Caki2 (cell line): ENCODE measurements at regions not wholly inside any gene's neighbourhood (a gene's known extent, or its start where the extent isn't known, plus 50 kb on each side); places are given as distances from the start of the nearest gene placed in this dataset.
"Not testable (repeated sequence)": the region's sequence is repeated elsewhere in the genome, so short reads cannot be mapped to it uniquely, and the experiment has no call there.

Source experiments
- DNase-seq: peaks from one replicate; pipeline ENCODE4 v3.0.0-alpha.2; 2015; ENCODE audit warnings: low read depth
- in situ Hi-C: cut with HindIII; loops from 2 replicates; pipeline ENCODE4 v1.10.0; 2016; ENCODE audit warnings: low sequenced_read_pairs, low pct_unique_long_range_greater_than_20kb, mixed read lengths

DNA sequence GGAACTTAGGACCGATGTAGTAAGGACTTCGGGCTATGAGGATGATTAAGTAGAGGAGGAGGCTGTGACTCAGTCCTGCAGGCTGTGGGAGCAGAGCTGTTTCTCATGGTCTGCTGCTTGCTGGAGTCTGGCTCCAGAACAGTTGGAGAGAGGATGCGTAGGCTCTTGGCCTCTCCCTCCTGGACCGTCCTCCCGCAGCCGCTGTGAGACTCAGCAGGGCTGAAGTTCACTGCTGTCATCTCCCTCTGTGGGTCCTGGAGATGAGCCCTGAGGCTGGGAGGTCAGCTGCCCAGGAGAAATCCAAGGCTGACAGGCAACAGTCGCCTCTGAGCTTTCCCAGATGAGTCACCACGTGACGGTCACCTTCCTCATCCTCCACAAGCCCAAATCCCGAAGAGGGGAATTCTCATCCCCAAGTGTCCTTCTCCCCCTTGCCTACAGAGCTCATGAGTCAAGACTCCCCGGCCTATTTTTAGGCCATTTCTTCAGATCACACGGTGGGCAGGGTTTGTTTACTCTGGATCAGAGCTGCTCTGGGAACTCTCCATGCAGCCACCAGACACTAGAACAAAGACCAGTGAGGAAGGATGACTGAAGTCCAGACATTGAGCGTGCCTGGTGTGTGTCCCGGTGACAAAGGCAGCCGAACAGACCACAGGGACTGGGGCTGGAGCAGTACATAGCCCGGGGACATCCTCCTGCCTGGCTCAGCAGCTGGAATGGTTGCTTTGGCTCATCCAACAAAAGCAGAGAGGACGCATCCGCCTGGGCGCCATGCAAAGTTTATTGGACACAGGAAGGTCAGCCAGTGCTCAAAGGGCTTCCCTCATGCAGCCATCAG lies 137.3 kb upstream of the ZNF469 start:
- in situ Hi-C loops = not testable (repeated sequence)
- DNase-seq = peak; percentile 98

DNA sequence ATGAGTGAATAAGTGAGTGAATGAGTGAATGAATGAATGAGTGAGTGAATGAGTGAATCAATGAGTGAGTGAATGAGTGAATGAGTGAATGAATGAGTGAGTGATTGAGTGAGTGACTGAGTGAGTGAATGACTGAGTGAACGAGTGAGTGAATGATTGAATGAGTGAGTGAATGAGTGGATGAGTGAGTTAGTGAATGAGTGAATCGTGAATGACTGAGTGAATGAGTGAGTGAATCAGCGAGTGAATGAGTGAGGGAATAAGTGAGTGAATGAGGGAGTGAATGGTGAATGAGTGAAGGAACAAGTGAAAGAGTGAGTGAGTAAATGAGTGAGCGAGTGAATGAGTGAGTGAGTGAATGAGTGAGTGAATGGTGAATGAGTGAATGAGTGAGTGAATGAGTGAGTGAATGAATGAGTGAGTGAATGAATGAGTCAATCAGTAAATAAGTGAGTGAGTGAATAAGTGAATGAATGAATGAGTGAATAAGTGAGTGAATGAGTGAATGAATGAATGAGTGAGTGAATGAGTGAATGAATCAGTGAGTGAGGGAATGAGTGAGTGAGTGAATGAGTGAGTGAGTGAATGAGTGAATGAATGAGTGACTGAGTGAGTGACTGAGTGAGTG lies 135.7 kb upstream of the ZNF469 start:
- DNase-seq, in situ Hi-C loops: not testable (repeated sequence)

DNA sequence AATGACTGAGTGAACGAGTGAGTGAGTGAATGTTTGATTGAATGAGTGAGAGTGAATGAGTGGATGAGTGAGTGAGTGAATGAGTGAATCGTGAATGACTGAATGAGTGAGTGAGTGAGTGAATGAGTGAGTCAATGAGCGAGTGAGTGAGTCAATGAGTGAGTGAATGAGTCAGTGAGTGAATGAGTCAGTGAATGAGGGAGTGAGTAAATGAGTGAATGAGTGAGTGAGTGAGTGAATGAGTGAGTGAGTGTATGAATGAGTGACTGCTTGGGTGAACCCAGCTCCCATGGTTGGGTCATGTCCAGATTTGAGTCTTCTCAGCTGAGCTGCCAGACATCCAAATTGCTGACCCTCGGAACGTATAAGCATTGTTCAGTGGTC lies 135.2 kb upstream of the ZNF469 start:
- in situ Hi-C loops = not testable (repeated sequence)
- peak; percentile 28 for DNase-seq

DNA sequence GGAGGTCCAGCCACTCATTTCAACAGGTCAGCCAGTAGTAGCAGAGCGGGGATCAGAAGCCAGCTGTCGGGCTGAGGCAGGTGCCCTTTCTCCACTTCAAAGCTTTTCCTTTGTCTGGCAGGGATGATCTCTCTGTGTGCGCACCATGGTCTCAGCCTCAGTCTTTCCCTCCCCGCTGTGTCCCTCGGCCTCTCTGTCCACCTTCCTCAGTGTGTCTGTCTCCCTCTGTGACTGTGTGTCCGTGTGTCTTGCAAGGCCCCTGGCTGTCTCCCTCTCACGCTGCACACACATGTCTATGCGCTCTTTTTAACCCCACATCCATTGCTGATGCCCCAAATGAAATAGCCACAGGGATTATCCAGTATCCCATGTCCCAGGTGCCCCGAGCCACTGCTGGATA lies 134.0 kb upstream of the ZNF469 start:
- in situ Hi-C loops, DNase-seq: not testable (repeated sequence)

DNA sequence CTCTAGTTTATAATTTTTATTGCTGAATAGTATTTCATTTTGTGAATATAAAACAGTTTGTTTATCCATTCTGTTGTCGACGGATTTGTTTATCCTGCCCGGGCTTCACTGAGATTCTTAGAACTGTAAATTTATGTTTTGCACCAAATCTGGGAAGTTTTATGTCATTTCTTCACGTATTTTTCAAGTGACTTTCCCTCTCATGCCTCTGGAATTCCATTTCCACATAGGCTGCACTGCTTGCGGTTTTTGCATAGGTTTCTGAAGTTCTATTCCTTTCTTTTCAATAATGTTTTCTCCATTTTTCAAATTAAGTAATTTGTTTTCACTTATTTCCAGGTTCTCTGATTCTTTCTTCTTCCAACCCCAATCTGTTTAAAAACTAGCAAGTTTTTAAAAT lies 132.4 kb upstream of the ZNF469 start:
- DNase-seq, in situ Hi-C loops: not testable (repeated sequence)

DNA sequence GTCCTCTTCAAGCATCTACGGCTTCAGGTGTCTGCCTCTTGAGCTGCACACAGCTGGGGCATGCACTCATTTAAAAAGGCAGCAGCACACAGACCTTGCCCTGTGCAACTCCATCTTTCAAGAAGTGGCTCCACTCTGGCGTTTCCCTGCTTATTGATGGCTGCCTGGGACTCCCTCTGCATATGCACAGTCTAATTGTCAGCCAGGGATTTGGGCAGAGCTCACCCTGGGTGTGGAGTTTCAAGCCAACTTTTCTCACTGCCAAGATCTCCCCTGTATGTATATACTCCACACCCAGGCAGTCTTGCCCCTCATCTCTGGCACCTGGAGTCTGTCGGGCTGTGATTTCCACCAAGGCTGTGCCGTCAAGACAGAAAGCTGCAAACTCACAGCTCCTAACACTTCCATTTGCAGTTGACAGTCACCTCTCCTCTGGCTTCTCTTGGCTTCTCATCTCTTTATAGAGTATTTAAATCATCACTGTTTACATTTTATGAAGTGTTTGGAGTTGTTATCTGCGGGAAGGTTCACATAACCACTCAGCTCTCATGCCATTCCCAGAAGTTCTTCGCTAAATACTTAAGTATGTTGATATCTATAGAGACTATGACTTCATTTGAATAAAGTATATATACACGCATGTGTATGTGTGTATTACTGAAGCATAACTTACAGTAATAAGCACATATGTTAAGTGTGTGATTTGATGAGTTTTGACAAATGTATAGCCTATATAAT lies 130.5 kb upstream of the ZNF469 start:
- in situ Hi-C loops, DNase-seq: not testable (repeated sequence)

DNA sequence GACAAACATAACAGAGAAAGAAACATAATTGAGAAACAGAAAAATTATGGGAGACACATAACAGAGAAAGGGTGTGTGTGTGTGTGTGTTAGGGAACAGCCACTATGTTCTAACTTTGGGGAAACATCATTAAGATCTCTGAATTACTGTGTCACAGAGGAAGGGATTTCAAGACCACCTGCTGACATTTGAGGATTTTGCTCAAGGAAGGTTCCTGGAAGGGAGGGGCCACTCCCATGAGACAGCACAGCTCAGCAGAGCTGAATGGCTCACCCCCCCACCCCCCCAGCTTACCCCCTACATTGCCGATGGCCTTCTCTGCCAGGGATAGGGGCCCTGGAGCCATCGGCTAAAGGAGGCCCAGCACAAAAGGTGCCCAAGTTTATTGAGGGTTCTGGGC lies 124.6 kb upstream of the ZNF469 start:
- in situ Hi-C loops, DNase-seq: not testable (repeated sequence)

DNA sequence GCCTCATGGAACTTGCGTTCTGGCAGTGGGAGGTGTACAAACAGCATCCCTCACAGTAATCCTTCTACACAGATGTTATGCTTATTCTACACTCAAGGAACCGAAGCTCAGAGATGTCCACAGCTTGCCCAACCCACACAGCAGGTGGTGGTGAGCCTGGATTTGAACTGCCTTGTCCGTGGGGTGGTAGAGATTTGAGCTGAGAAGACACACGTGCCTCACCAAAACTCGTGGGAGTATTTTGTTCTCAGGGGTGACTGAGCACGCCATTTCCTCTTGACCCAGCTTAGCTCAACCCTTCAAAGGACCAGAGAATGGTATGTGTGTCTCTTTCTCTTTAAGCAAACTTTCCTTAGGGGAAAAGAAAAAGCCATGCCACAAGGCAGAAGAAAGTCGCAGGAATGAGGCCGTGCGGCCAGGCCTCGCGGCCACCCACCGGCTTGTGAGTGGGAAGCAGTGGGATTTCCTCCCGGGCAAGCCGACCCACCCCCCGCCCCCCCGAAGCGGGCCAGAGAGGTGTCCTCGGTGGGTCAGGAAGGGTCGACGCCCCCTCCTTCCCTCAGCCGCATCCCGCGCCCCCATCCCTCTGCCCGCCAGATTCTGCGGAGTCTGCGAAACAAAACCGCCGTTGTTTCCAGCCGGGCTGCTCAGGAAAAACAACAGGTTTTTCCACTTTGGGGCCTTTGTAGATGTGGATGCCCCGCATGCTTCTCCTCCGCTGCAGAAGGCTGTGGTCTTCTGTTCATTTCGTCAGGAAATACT lies 123.8 kb upstream of the ZNF469 start:
- in situ Hi-C loops, DNase-seq: not testable (repeated sequence)

DNA sequence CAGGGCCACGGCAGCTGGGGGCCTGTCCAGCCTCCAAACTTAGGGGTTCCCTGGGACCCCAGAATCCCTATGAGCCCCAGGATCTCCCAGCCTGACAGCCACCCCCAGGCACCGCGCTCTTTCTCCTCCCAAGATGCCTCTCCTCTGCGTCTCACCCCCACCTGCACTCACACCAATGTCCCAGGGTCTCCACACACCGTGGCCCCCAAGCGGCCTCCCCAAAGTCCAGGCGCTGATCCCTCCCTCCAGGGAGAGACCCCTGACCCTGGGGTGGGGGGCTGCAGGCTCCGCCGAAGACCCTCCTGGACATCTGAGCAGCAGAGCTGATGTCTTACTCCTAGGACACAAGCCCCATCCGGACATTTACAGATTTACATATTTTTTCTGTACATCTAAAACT lies 123.2 kb upstream of the ZNF469 start:
- DNase-seq, in situ Hi-C loops: not testable (repeated sequence)

DNA sequence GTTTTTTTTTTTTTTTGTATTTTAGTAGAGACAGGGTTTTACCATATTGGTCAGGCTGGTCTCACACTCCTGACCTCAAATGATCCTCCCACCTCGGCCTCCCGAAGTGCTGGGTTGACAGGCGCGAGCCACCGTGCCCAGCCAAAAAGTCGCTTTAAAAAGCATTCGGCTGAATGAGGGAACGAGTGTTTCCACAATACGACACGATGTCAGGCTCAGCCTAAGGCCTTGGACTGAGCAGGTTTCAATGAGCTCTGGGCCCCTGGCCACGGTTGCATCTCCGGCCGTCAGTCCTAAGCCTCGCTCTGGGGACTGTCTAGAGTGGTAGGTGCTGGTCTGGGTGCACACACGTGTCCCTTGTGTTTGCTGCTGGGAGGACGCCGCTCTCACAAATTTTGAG lies 122.6 kb upstream of the ZNF469 start:
- in situ Hi-C loops, DNase-seq: not testable (repeated sequence)

DNA sequence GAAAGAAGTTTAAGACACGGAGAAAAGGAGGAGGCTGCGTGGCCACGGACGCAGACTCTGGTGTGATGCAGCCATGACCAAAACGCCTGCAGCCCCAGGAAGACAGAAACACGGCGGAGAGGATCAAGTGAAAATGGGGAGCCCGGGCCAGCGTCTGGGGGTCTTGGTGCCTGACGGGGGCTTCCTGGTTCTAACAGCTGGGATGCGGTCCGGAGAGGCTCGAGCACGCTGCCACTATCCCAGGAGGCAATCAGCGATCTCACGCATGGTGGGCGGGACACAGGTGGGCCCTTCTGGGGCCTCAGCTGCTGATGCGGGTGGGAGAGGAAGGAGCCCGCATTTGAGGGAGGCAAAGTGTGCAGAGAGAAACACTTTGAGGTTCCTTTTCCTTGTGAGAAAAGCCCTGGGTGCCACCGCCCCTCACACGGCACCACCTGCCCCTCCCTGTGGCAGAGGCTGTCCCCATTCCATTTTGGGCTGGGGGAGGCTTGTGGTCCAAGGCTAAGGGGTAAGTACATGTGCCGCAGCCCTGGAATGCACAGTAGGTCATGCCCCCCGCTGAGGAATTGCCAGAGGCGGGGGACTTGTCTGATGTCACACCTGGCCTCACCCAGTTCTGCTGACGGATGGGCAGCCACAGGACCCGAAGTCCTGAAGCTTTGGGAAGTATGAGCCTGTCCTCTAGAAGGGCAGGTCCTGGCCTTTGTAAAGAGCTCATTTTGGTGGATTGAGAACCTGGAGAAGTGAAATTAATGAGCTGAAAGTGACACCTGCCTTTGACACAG lies 121.7 kb upstream of the ZNF469 start:
- in situ Hi-C loops, DNase-seq: not testable (repeated sequence)

DNA sequence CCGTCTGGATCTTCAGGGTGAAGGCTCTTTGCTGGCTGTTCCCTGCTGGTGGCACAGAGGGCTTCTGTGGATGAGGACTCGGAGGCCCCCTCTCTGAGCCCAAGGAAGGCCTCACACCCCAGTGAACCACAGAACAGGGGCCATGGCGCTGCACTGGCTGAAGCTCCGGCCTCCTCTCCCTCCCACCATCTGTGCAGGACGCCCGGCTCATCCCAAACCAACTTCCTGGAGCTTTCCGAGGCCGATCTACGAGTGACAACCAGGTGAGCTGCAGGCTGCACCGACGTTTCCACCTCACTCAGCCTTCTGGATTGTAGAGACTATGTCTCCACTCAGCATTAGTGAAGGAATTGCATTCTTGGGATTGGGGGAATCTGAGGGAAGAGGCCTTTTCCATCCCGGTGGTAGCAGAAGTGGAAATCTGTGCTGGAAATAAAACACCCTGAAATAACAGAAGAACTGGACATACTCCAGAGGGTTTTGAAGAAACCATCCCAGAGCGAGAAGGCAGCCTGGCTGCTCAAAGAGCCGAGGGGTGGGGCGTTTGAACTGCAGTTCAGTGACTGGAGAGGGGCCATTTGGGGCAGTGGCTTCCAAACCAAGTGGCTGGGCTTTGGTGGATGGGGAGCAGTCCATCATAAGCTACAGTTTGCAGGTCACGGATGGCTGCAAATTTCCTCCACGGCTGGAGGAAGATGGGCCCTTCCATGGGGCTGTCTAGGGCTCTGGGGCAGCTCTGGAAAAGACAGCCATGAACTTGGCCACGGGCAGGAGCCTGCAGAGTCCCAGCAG lies 120.7 kb upstream of the ZNF469 start:
- in situ Hi-C loops = not testable (repeated sequence)
- peak; percentile 71 for DNase-seq

DNA sequence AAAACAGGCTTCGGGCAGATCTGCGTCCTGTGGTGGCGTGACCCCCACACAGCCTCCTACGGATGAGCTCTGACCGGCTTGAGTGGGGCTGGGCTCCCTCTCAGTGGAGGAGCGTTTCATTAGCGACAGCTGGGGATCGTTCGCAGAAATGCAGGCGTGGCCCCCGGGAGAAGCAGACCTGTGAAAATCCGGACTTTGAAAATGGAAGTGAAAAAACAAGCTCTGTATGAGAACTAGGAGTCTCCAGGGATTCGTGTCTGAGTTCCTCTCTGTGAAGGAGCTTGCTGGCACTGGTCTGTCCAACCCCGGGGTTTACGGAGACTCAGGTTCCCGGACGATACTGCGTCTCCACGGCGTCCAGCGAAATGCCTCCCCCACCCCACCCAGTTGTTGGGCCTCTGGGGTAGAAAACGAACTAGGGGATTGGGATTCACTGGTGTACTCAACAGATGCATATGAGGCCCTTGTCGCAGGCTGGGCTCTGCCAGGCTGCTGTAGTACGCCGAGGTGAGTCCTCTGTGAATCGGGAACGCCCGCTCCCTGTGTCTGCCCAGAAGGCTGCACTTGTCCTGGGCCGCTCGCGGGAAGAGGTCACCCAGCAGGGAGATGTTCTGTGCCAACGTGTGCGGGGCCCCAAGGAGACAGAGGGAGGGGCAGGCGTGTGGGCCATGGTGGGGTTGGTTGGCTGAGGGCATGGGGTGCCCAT lies 119.7 kb upstream of the ZNF469 start:
- DNase-seq = peak; percentile 89

DNA sequence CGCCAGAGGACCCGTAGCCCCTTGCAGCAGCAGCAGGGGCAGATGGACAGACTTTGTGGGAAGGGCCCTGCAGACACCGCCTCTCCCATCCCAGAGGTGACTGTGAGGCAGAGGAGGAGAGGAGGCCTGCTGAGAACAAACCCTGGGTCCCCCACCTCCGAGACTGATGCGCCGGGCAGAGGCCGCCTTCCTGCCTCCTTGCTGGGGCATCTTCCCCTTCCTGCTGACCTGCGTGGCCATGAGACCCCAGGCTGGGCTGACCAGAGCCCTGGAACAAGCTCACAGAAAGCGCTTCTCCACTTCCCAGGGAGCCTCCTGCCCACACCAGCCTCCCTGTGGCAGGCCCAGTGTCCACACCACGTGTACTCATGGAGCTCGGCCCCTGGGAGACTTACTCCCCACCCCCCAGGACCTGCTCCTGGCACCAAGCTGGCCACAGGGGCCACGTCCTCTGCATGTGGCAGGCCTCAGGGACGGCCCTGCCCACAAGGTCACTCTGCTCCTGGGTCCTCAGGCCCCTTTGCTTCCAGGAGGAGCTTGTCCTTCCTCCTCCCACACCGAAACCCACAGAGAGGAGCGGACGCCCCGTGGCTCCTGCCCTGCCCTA lies 119.0 kb upstream of the ZNF469 start:
- DNase-seq, in situ Hi-C loops: not testable (repeated sequence)

More for the DNA sequence above, 119.7 kb upstream of the ZNF469 start:
- in situ Hi-C loops = not testable (repeated sequence)

DNA sequence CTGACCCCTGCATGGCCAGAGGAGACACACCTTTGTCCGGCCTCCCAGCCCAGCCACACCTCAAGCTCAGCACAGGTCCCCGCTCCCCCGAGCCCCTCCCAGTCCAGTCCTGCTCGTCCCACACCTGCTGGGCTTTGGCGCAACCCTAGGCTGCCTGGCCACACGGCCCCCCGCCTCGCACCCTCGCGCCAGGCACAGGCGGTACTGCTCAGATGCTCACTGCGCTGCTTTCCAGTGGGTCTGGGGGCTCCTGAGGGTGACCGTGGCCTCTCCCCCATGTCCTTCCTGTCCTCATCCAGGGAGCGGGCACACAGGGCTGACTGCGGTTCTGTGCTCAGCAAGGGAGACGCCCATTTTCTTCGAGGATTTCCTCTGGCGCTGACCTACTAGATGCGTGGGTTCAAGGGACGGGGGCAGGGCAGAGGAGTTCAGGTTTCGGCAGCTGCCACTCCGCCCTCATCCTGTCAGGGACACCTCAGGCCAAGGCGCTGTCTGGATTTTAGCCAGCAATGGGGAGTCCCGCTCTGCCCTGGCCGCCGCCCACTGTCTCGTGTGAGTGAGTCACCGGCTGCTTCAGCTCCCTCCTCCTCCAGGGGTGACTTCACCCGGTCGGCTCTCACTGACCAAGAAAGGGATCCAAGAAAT lies 118.0 kb upstream of the ZNF469 start:
- in situ Hi-C loops = no loop called here
- peak; percentile 97 for DNase-seq
